Liver (tissue), 8 donors: ENCODE measurements at regions not wholly inside any gene's neighbourhood (a gene's known extent, or its start where the extent isn't known, plus 50 kb on each side); places are given as distances from the start of the nearest gene placed in this dataset.

ENCODE experiments used
- DNase-seq: peaks from one replicate; pipeline ENCODE4 v3.0.0-alpha.2; 2017; ENCODE audit warnings: low spot score
- H3K27ac ChIP-seq, 2 donors: one replicate each; pipeline ENCODE4 v1.7.0; 2013; ENCODE audit warnings: inconsistent platforms in 2 of 2, low read length in 2 of 2, control low read depth in 1 of 2, low read depth in 1 of 2, mild to moderate bottlenecking in 1 of 2
- H3K27me3 ChIP-seq, 4 donors: one replicate each; pipeline versions ENCODE4 v1.6.1 to v1.7.0; 2013; ENCODE audit warnings: low read length in 3 of 4, inconsistent platforms in 1 of 4, mild to moderate bottlenecking in 1 of 4, moderate library complexity in 1 of 4; ENCODE audit not compliant: control insufficient read depth in 4 of 4, insufficient read depth in 4 of 4
- H3K36me3 ChIP-seq, 4 donors: one replicate each; pipeline versions ENCODE4 v1.6.1 to v1.7.0; 2013; ENCODE audit warnings: low read length in 3 of 4, mild to moderate bottlenecking in 3 of 4, low read depth in 1 of 4, moderate library complexity in 1 of 4; ENCODE audit not compliant: control insufficient read depth in 4 of 4, insufficient read depth in 3 of 4
- H3K4me1 ChIP-seq, 4 donors: one replicate each; pipeline versions ENCODE4 v1.6.1 to v1.7.0; 2013; ENCODE audit warnings: low read length in 3 of 4, mild to moderate bottlenecking in 3 of 4, moderate library complexity in 1 of 4; ENCODE audit not compliant: control insufficient read depth in 4 of 4, insufficient read depth in 4 of 4
- H3K4me3 ChIP-seq, 3 donors: one replicate each; pipeline versions ENCODE4 v1.6.1 to v1.7.0; 2013; ENCODE audit warnings: low read length in 3 of 3, control low read depth in 1 of 3, low read depth in 1 of 3, mild to moderate bottlenecking in 1 of 3
- H3K9ac ChIP-seq, 2 donors: one replicate each; pipeline ENCODE4 v1.7.0; 2013; ENCODE audit warnings: low read length in 2 of 2, mild to moderate bottlenecking in 2 of 2, moderate library complexity in 2 of 2, control low read depth in 1 of 2, low read depth in 1 of 2
- H3K9me3 ChIP-seq, 4 donors: one replicate each; pipeline versions ENCODE4 v1.6.1 to v1.7.0; 2013; ENCODE audit warnings: low read length in 3 of 4; ENCODE audit not compliant: control insufficient read depth in 4 of 4
- ATF3 ChIP-seq: IDR thresholded peaks from 2 replicates; pipeline ENCODE4 v1.6.1; 2016; ENCODE audit warnings: antibody characterized with exemption
- FOXA1 ChIP-seq: IDR thresholded peaks from 2 replicates; pipeline ENCODE4 v1.6.1; 2016; ENCODE audit warnings: antibody characterized with exemption
- GABPA ChIP-seq, 2 donors: IDR thresholded peaks in 1 of 2; conservative IDR thresholded peaks in 1 of 2; 2 replicates each; pipeline ENCODE4 v1.6.1; 2016; ENCODE audit warnings: antibody characterized with exemption in 2 of 2, mild to moderate bottlenecking in 1 of 2, moderate library complexity in 1 of 2
- HNF4A ChIP-seq, 2 donors: conservative IDR thresholded peaks; 2 replicates each; pipeline ENCODE4 v1.6.1; 2016; ENCODE audit warnings: antibody characterized with exemption in 2 of 2, mild to moderate bottlenecking in 2 of 2
- MAX ChIP-seq: IDR thresholded peaks from 2 replicates; pipeline ENCODE4 v1.6.1; 2016; ENCODE audit warnings: antibody characterized with exemption
- RAD21 ChIP-seq, 2 donors: IDR thresholded peaks; 2 replicates each; pipeline ENCODE4 v1.6.1; 2016; ENCODE audit warnings: antibody characterized with exemption in 2 of 2, mild to moderate bottlenecking in 2 of 2
- REST ChIP-seq: IDR thresholded peaks from 2 replicates; pipeline ENCODE4 v1.6.1; 2016; ENCODE audit warnings: antibody characterized with exemption, mild to moderate bottlenecking
- TAF1 ChIP-seq: conservative IDR thresholded peaks from 2 replicates; pipeline ENCODE4 v1.6.1; 2016; ENCODE audit warnings: antibody characterized with exemption, mild to moderate bottlenecking
- YY1 ChIP-seq: IDR thresholded peaks from 2 replicates; pipeline ENCODE4 v1.6.1; 2016; ENCODE audit warnings: antibody characterized with exemption, mild to moderate bottlenecking
- WGBS: extraction: QIAGEN DNeasy Blood & Tissue Kit; methylation state at CpG from one replicate; pipeline ENCODE4 v1.1.7; 2013; 5-methylcytosine and 5-hydroxymethylcytosine counted together
- TF ChIP-seq, protein P1 (sequence below): IDR thresholded peaks from 2 replicates; pipeline ENCODE4 v1.6.1; 2016; ENCODE audit warnings: antibody characterized with exemption
- TF ChIP-seq, protein P2 (sequence below): fragments of 150-350 bp; IDR thresholded peaks from 2 replicates; pipeline ENCODE4 v1.5.1; 2017; ENCODE audit warnings: improper control_type of control experiment, low read depth, low read length; ENCODE audit not compliant: missing input control
- donor health status: healthy.
- donor health status: healthy.
- donor health status: healthy.
- donor health status: healthy.
- donor health status: healthy.

- no peaks in the 10 kb centered on the region for H3K27me3 ChIP-seq
- no peaks in the 10 kb centered on the region for H3K36me3 ChIP-seq
- no peak for DNase-seq
- peaks cover 0 to 5% (median 0%) of the 10 kb centered on the region in 4 donors for H3K9me3 ChIP-seq
- H3K4me3 ChIP-seq: no peak overlapping the region
- no peak overlapping the region for H3K9ac ChIP-seq
- 63% methylated on average over 4 of the region's 4 CpGs for WGBS
- H3K4me1 ChIP-seq: no peaks in the 10 kb centered on the region
- TF ChIP-seq YY1 (no peak), MAX (no peak), RAD21 (IDR thresholded peaks at IDR 0.05) (no peak), FOXA1 (no peak), GABPA (IDR thresholded peaks at IDR 0.05 in 1 of 2, conservative IDR thresholded peaks at IDR 0.05 in 1 of 2) (no peak), TAF1 (no peak), HNF4A (conservative IDR thresholded peaks at IDR 0.05) (no peak), REST (no peak)
- TF ChIP-seq, protein P1, sequence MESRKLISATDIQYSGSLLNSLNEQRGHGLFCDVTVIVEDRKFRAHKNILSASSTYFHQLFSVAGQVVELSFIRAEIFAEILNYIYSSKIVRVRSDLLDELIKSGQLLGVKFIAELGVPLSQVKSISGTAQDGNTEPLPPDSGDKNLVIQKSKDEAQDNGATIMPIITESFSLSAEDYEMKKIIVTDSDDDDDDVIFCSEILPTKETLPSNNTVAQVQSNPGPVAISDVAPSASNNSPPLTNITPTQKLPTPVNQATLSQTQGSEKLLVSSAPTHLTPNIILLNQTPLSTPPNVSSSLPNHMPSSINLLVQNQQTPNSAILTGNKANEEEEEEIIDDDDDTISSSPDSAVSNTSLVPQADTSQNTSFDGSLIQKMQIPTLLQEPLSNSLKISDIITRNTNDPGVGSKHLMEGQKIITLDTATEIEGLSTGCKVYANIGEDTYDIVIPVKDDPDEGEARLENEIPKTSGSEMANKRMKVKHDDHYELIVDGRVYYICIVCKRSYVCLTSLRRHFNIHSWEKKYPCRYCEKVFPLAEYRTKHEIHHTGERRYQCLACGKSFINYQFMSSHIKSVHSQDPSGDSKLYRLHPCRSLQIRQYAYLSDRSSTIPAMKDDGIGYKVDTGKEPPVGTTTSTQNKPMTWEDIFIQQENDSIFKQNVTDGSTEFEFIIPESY: no peak
- H3K27ac ChIP-seq: no peak overlapping the region
Measured at GRCh38 chr5:99379187-99379586, 450.4 kb upstream of the CHD1 start.

- 41% methylated on average over 2 of the region's 2 CpGs for WGBS
Measured at GRCh38 chr5:99378443-99378842, 449.6 kb upstream of the CHD1 start.

More at GRCh38 chr5:99378443-99378842, 449.6 kb upstream of the CHD1 start:
- H3K27ac ChIP-seq: no peak overlapping the region
- H3K4me3 ChIP-seq: no peak overlapping the region
- TF ChIP-seq GABPA (IDR thresholded peaks at IDR 0.05 in 1 of 2, conservative IDR thresholded peaks at IDR 0.05 in 1 of 2) (no peak), RAD21 (IDR thresholded peaks at IDR 0.05) (no peak), HNF4A (conservative IDR thresholded peaks at IDR 0.05) (no peak), ATF3 (no peak)
- TF ChIP-seq, protein P1: no peak
- TF ChIP-seq, protein P2, sequence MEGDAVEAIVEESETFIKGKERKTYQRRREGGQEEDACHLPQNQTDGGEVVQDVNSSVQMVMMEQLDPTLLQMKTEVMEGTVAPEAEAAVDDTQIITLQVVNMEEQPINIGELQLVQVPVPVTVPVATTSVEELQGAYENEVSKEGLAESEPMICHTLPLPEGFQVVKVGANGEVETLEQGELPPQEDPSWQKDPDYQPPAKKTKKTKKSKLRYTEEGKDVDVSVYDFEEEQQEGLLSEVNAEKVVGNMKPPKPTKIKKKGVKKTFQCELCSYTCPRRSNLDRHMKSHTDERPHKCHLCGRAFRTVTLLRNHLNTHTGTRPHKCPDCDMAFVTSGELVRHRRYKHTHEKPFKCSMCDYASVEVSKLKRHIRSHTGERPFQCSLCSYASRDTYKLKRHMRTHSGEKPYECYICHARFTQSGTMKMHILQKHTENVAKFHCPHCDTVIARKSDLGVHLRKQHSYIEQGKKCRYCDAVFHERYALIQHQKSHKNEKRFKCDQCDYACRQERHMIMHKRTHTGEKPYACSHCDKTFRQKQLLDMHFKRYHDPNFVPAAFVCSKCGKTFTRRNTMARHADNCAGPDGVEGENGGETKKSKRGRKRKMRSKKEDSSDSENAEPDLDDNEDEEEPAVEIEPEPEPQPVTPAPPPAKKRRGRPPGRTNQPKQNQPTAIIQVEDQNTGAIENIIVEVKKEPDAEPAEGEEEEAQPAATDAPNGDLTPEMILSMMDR: no peak
- no peak overlapping the region for H3K9ac ChIP-seq
- no peaks in the 10 kb centered on the region for H3K27me3 ChIP-seq
- H3K9me3 ChIP-seq: peaks cover 0 to 2% (median 0%) of the 10 kb centered on the region in 4 donors
- no peak for DNase-seq
- no peaks in the 10 kb centered on the region for H3K4me1 ChIP-seq
- no peaks in the 10 kb centered on the region for H3K36me3 ChIP-seq
